Pons (tissue), 1 donor: ENCODE measurements at regions not wholly inside any gene's neighbourhood (a gene's known extent, or its start where the extent isn't known, plus 50 kb on each side); places are given as distances from the start of the nearest gene placed in this dataset.
A peak's percentile ranks its signal among the peaks of the same experiment; 100 is the strongest.
"Not testable (repeated sequence)": the region's sequence is repeated elsewhere in the genome, so short reads cannot be mapped to it uniquely, and the experiment has no call there.

ENCODE experiments used
- DNase-seq: peaks from one replicate; pipeline ENCODE4 v3.0.0-alpha.2; 2016; ENCODE audit warnings: low spot score

- peak; percentile 20 for DNase-seq
Measured at GRCh38 chr2:38146907-38147307, 71.0 kb upstream of the CYP1B1 start.

GRCh38 chr2:38146275-38146906 is 70.4 kb upstream of the CYP1B1 start:
- peak; percentile 17 for DNase-seq

GRCh38 chr2:38145236-38145635 is 69.3 kb upstream of the CYP1B1 start:
- no peak for DNase-seq

GRCh38 chr2:38142627-38143026 is 66.7 kb upstream of the CYP1B1 start:
- no peak for DNase-seq

GRCh38 chr2:38141501-38141900 is 65.5 kb upstream of the CYP1B1 start:
- no peak for DNase-seq

GRCh38 chr2:38138996-38139395 is 63.0 kb upstream of the CYP1B1 start:
- DNase-seq: no peak

- DNase-seq: no peak
Measured at GRCh38 chr2:38138419-38138818, 62.5 kb upstream of the CYP1B1 start.

- DNase-seq: not testable (repeated sequence)
Measured at GRCh38 chr2:38137958-38138357, 62.0 kb upstream of the CYP1B1 start.

GRCh38 chr2:38131676-38132075 is 55.7 kb upstream of the CYP1B1 start:
- no peak for DNase-seq

GRCh38 chr2:38130876-38131275 is 54.9 kb upstream of the CYP1B1 start:
- DNase-seq: no peak

- DNase-seq: peak; percentile 40
Measured at GRCh38 chr2:38129987-38130386, 54.0 kb upstream of the CYP1B1 start.

GRCh38 chr2:38129481-38129880 is 53.5 kb upstream of the CYP1B1 start:
- DNase-seq: no peak

- peak; percentile 78 for DNase-seq
Measured at GRCh38 chr2:38128653-38129052, 52.7 kb upstream of the CYP1B1 start.

GRCh38 chr2:38127277-38127676 is 51.3 kb upstream of the CYP1B1 start:
- no peak for DNase-seq

GRCh38 chr2:38125842-38126241 is 49.9 kb upstream of the CYP1B1 start:
- DNase-seq: no peak
